NCI-H146 treated with DMSO at 0.1 percent for 48 hours (cell line): ENCODE measurements at regions not wholly inside any gene's neighbourhood (a gene's known extent, or its start where the extent isn't known, plus 50 kb on each side); places are given as distances from the start of the nearest gene placed in this dataset.

Experiments
- DNase-seq: peaks from one replicate; lab custom pipeline; 2025; ENCODE audit not compliant: unreplicated experiment; lab: John Stamatoyannopoulos, UW

DNA sequence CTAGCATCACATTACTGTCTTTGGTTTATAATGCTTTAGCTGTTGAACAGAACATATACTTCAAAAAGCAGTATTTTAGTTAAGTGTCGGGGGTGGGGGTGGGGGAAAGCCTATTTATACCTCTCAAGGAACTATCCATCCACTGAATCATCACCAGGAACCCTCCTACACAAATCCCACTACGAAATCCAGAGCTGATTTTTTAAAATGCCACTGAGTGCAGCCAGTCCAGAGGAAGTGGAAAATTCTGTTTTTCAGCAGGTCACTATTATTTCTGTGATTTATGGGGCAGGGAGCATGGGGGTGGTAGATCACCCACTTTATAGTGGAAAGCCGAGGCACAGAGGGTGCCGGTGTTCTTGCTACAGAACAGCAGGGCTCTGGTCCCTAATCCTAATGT is 284.1 kb downstream of the SOX9 start:
- DNase-seq = no peak

DNA sequence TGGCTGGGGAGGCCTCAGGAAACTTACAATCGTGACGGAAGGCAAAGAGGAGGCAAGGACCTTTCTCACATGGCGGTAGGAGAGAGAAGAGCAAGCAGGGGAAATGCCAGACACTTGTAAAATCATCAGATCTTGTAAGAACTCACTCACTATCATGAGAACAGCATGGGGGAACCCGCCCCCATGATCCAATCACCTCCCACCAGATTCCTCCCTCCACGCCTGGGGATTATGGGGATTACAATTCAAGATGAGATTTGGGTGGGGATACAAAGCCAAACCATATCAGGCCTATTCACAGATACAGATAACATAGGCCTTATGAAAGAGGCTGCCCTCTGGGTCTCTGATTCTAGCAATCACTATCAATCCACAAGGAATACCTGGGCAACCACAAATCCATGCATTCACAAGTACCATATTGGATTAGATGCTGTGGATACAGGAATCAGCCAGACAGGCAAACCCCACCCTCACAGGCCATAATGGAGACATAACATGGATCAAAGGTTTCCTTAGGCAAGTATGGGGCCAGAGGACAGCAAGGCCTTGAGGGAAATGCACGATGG is 284.9 kb downstream of the SOX9 start:
- no peak for DNase-seq

DNA sequence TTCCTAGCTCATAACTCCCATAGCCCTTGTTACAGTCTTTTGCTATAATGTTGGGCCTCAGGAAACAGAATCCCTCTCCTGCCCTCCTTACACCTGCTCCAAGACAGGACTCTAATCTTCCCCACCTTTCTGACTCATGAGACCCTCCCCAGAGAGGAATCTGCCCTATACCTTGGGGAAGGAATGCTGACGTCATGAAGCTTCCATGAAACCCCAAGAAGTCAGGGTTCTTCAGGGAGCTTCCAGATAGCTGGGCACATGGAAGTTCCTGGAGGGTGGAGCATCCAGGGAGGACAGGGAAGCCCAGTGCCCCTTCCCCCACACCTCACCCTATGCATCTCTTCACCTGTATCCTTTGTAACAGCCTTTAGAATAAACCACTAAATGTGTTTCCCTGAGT is 285.7 kb downstream of the SOX9 start:
- no peak for DNase-seq

GRCh38 chr17:72407336-72407909 is 286.6 kb downstream of the SOX9 start:
- DNase-seq = peak; percentile 46

DNA sequence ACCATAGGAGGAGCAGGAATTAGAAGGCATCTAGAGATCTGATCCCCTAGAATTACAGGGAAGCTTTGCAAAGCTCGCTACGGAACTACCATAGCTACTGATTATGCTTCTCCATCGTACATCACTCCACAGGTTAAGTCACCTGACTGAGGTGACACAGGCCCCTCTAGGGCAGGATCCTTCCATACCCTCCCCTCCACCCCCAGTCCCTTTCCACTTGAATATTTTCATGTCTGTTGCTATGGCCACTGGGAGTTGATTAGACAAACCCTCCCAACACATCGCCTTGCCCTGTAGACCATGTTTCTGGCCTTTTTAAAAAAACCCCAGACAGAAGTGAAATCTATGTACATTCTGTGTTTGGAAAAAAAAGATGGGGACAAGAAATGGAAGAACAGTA is 287.1 kb downstream of the SOX9 start:
- no peak for DNase-seq

- no peak for DNase-seq
These were observed 287.8 kb downstream of the SOX9 start for GRCh38 chr17:72408641-72409040.

DNA sequence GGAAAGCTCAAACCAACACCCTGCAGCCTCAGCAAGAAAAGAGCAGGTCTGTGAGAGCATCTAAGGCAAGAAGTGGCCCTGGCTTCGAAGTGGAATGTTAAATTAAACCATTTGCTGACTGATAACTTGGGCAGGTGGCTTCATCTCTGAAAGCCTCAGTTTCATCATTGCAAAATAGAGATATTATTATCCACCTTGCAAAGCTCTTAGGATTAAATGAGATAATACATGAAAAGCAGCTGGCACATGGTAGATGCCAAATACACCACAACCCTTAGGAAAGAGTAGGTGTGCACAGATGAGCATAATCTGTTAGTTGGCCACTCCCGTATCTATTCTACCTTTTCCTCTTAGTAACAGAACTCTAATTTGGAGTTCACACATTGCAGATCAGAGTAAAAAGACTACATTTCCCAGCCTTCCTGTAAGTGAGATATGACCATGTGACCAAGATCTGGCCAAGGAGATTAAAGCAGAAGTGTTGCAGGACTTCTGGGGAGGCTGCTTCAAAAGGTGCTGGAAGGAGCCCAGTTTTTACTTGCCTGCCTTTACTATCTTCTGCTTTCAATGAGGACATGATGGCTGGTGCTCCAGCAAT is 288.7 kb downstream of the SOX9 start:
- DNase-seq = no peak

DNA sequence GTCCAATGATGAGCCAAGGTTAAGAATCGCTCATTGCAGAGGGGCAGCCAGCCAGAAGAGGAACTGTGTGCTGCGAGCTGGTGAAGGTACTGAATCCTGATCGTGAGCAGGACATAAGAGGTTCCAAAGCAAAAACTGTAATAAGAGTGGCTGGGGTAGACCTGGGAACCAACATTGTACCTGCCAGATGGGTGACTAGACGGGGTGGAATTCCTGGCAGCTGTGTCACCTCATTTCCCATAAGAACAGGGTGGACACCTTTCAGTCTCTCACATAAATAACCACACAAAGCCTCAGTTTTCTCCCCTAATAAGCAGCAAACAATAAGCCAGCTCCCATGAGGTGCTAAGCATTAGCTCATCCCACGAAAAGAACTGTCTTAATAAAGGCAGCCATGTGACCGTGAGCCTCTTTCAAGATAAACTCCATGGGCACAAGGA is 290.3 kb downstream of the SOX9 start:
- DNase-seq = no peak

DNA sequence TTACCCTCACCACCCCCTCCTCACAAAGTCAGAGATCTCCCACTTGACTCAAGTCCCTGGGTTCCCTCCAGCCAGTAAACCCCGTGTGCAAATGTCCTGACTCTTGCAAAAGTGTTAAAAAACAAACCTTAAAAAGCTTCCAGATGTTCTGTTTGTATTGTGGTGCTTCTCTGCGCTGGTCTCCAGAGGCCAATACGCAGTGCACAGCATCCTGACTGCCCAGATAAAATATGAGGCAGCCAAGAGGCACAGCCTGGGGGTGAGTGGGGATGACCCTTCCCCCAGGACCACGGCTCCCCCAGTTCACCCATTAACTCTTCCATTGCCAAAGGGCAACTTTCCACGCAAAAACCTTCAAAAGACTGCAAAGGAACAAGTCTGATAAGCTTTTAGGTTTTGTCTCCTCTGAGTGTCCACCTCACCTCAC is 291.8 kb downstream of the SOX9 start:
- DNase-seq = no peak

DNA sequence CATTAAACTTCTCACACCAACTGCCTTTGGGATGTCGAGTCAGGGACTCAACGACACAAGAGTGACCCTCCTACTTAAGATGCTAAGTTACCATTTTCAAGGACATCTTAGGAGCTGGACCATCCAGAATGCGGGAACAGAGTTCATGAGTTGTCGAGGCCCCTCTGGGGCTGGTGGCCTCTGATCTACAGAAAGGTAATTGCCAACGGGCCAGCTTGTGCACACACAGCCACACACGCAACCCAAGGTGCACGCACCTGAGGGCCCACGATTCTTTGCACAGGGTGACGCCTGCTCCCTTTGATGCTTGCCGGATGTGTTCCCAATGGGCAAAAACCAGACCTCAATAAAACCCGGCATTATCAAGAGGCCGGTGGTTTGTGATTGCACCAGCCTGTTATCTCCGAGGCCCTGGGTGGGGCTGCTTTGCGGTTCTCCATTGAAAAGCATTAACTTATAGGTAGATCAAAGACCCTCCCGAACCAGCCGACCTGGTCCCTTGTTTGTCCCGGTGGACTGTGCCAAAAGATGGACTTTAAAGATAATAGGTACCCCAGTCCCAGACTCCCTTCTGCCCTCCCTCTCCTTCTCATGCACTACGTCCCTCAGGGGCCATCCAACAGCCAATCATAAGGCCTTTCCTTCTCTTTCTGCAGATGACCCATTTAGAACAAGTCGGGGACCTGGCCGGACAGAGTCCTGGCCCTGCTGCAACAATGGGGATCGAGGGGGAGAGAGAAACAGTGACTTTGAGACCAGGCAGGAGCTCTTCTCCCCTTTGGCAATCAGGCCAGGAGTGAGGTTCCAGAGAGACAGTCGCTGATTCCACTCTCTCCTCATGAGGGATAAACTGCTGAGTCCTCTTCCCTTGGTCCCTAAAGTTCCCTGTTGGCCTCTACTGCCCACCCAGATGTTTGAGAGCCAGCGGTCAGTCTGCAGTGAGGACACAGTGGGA is 292.5 kb downstream of the SOX9 start:
- DNase-seq = no peak

DNA sequence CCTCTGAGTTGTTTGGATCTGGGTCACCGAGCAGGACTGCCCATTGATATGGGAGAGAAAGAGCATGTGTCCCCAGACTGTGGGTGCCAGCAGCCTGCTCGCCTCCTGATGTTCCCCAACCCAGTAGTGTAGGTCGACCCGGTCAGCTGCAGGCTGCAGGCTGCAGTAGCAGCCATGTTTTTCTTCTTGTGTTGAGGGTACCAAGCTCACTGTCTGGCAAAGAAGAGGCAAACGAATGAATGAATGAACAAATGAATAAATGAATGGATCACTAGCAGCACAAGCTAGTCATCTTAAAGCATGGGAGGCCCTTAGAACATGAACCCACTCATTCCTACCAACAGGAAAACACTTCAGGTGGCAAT is 293.2 kb downstream of the SOX9 start:
- no peak for DNase-seq

- no peak for DNase-seq
These were observed 294.4 kb downstream of the SOX9 start for GRCh38 chr17:72414967-72415853.

DNA sequence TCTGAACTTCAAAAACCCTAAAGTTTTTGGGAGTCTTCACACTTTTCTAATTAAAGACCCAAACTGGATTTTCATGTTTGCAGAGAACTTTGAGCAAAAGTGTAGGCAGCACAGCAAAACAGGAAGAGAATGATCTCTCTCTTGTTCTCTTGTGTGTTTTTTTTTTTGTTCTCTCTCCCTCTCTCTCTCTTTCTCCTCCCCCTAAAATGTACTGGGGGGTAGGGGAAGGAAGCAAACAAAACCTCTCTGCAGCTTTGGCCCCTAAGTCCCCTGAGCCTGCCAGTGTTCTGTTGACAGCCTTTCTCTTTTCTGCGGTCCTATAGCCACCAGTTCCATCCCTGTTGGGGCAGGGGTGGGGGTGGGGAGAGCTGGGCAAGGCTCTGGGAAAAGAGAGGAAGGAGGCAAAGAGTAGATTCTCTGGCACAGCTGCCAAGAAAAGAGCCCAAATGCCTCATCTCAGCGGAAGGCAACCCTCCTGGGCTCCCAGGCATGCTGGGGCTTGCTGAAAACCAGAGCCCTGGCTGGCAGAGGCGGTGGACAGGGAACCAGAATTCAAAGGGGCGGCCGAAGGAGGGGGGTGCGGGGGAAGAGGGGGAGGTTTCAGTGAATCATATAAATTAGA is 295.3 kb downstream of the SOX9 start:
- DNase-seq = no peak

DNA sequence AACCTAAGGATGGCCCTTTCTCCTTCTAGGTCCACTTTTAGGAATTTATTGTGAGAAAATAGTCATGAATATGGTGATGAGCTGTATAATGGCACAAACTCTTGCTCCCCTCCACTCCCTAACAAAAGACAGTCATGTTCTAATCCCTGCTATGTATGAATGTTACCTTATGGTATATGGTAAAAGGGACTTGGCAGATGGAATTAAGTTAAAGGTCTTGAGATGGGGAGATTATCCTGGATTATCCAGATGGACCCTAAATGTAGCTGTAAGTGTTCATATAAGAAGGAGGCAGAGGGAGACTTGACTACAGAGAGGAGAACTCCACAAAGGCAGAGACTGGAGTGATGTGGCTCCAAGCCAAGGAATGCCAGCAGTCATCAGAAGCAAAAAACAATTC is 296.1 kb downstream of the SOX9 start:
- no peak for DNase-seq

- no peak for DNase-seq
These were observed 296.8 kb downstream of the SOX9 start for GRCh38 chr17:72417627-72418026.

DNA sequence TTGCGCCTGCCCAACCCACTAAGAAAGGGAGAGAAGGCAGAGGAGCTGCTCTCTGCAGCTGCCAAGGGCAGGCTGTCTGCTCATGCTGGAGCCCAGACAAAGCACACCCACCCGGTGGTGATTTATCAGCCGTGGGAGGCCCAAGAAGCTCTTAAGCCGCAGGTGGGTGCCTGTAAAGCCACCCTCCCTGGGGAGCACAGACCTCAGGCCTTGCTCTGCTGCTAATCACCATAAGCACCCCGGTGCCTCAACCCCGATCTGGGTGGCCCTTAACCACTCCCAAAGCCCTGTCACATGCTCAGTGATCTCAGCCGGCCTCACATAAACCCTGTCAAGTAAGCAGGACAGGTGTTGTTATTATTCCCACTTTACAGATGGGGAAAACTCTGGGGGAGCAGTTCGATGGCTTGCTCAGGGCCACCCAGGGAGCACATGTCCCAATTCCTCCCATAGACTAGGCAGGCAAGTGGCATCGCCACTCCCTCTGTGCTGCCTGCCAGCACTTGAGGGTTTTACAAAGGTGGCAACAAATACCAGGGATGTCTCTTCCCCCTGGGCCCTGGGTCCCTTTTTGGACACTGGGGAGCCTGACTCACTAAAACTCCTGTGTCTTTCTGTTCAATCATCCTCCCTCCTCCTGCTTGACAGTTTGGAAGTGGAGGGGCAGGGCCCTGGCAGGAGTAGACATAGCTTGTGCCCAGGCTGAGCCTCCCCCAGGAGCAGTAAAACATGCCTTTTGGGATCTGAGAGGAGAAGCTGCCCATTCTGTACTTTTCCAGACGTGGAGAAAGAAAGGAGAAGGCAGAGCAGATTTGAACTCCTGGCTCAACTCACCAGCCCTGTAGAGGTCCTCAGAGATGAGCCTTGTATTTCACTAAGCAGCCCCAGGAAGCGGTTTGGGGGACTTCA is 299.3 kb downstream of the SOX9 start:
- DNase-seq = no peak

DNA sequence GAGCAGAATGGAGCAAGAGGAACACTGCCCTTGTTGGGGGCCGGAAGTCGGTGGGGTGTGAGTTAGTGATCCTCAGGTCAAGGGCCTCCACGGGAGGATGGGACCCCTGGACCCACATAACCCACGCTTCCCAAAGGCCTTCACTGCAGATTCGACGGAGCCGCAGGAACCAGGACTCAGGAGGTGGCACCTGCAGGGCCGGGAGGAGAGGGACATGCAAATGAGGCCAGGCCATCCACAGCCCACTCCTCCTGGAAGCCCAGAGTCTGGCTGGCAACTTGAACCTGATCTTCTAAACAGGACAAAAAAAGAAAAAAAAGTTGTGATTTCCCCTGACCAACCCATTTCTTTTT is 299.9 kb downstream of the SOX9 start:
- no peak for DNase-seq

- DNase-seq = peak; percentile 51
These were observed 300.6 kb downstream of the SOX9 start for GRCh38 chr17:72421128-72422092.

- no peak for DNase-seq
These were observed 301.3 kb downstream of the SOX9 start for GRCh38 chr17:72422204-72422504.
